ENCODE measurements at regions not wholly inside any gene's neighbourhood (a gene's known extent, or its start where the extent isn't known, plus 50 kb on each side); places are given as distances from the start of the nearest gene placed in this dataset.

GRCh38 chr2:60676706-60677330 is 79.2 kb upstream of the PAPOLG start:
- TF ChIP-seq ZFX (IDR thresholded peaks at IDR 0.05) = no peak
- no peak for TF ChIP-seq CTCF (conservative IDR thresholded peaks at IDR 0.05)

GRCh38 chr2:60677356-60677755 is 78.7 kb upstream of the PAPOLG start:
- H3K27ac ChIP-seq = no peak overlapping the region
- TF ChIP-seq CTCF (conservative IDR thresholded peaks at IDR 0.05) = no peak
- TF ChIP-seq ZFX (IDR thresholded peaks at IDR 0.05) = no peak

More at GRCh38 chr2:60676706-60677330, 79.2 kb upstream of the PAPOLG start:
- no peak overlapping the region for H3K27ac ChIP-seq

- TF ChIP-seq ZFX (IDR thresholded peaks at IDR 0.05) (no peak), CTCF (conservative IDR thresholded peaks at IDR 0.05) (no peak)
Measured at GRCh38 chr2:60678551-60678950, 77.5 kb upstream of the PAPOLG start.

GRCh38 chr2:60679036-60679780 is 76.9 kb upstream of the PAPOLG start:
- TF ChIP-seq CTCF (conservative IDR thresholded peaks at IDR 0.05) (no peak), ZFX (IDR thresholded peaks at IDR 0.05) (no peak)
- no peak overlapping the region for H3K27ac ChIP-seq

More at GRCh38 chr2:60678551-60678950, 77.5 kb upstream of the PAPOLG start:
- no peak overlapping the region for H3K27ac ChIP-seq

- H3K27ac ChIP-seq = no peak overlapping the region
- TF ChIP-seq CTCF (conservative IDR thresholded peaks at IDR 0.05) (no peak), ZFX (IDR thresholded peaks at IDR 0.05) (no peak)
Measured at GRCh38 chr2:60693551-60693950, 62.5 kb upstream of the PAPOLG start.

GRCh38 chr2:60695793-60696192 is 60.3 kb upstream of the PAPOLG start:
- H3K27ac ChIP-seq = no peak overlapping the region
- TF ChIP-seq ZFX (IDR thresholded peaks at IDR 0.05) (no peak), CTCF (conservative IDR thresholded peaks at IDR 0.05) (no peak)

- H3K27ac ChIP-seq = no peak overlapping the region
Measured at GRCh38 chr2:60699617-60700016, 56.5 kb upstream of the PAPOLG start.

More at GRCh38 chr2:60699617-60700016, 56.5 kb upstream of the PAPOLG start:
- no peak for TF ChIP-seq CTCF (conservative IDR thresholded peaks at IDR 0.05)
- TF ChIP-seq ZFX (IDR thresholded peaks at IDR 0.05) = no peak
